A673 (cell line): ENCODE measurements at regions not wholly inside any gene's neighbourhood (a gene's known extent, or its start where the extent isn't known, plus 50 kb on each side); places are given as distances from the start of the nearest gene placed in this dataset.

ENCODE experiments used
- EZH2 ChIP-seq: fragments of 200-600 bp; sonication (generic); IDR thresholded peaks from 2 replicates; pipeline ENCODE4 v1.6.1; 2017; ENCODE audit warnings: borderline replicate concordance, low read depth, mild to moderate bottlenecking, mixed read lengths, antibody characterized with exemption, low read length; ENCODE audit not compliant: poor library complexity, severe bottlenecking
- TF ChIP-seq, protein P1 (sequence below): fragments of 300-800, 200-600 bp; sonication (generic); conservative IDR thresholded peaks from 2 replicates; pipeline ENCODE4 v1.5.1; 2017; ENCODE audit warnings: low read depth, mild to moderate bottlenecking, antibody characterized with exemption, low read length, moderate library complexity, mixed read lengths

- TF ChIP-seq, protein P1, sequence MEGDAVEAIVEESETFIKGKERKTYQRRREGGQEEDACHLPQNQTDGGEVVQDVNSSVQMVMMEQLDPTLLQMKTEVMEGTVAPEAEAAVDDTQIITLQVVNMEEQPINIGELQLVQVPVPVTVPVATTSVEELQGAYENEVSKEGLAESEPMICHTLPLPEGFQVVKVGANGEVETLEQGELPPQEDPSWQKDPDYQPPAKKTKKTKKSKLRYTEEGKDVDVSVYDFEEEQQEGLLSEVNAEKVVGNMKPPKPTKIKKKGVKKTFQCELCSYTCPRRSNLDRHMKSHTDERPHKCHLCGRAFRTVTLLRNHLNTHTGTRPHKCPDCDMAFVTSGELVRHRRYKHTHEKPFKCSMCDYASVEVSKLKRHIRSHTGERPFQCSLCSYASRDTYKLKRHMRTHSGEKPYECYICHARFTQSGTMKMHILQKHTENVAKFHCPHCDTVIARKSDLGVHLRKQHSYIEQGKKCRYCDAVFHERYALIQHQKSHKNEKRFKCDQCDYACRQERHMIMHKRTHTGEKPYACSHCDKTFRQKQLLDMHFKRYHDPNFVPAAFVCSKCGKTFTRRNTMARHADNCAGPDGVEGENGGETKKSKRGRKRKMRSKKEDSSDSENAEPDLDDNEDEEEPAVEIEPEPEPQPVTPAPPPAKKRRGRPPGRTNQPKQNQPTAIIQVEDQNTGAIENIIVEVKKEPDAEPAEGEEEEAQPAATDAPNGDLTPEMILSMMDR, result no peak
- no peak for TF ChIP-seq EZH2
These were observed 106.6 kb upstream of the ATP6AP2 start for GRCh38 chrX:40474205-40474626.
